KBM-7 (cell line): ENCODE measurements at regions not wholly inside any gene's neighbourhood (a gene's known extent, or its start where the extent isn't known, plus 50 kb on each side); places are given as distances from the start of the nearest gene placed in this dataset.

Experiments
- DNase-seq: peaks from one replicate; pipeline ENCODE4 v3.0.0-alpha.2; 2015
- in situ Hi-C: fragments of 300-500 bp; cut with MboI; formaldehyde crosslinking; loops from 2 replicates; pipeline ENCODE4 v1.14.3; 2020; ENCODE audit warnings: low sequenced_read_pairs, low pct_unique_long_range_greater_than_20kb, mixed read lengths

- DNase-seq, result no peak
- in situ Hi-C loops, result no loop called here
Observed at GRCh38 chr4:57676394-57676793, 566.2 kb upstream of the IGFBP7 start.

GRCh38 chr4:57672846-57673433 is 562.8 kb upstream of the IGFBP7 start:
- no peak for DNase-seq
- in situ Hi-C loops, result no loop called here

DNA sequence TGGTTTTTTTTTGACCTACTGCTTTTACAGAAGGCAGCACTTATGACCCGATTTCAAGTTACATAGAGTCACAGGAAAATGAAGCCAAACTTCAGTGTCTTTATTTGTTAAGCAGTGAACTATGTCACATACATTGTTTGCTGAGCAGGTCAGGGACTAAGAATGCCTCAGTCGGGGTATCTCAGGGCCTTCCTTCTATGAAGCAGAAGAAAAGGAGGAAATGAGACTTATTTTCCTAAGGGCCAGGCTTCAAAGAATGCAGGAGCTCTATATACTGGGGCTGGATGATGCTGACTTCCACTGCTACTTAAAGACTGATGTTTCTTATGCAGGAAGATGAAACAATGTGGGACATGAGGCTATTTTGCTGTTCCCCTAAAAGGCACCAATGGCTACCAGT is 558.4 kb upstream of the IGFBP7 start:
- DNase-seq, result no peak
- in situ Hi-C loops, result no loop called here

- DNase-seq, result no peak
- in situ Hi-C loops, result no loop called here
Observed at GRCh38 chr4:57665806-57666205, 555.6 kb upstream of the IGFBP7 start.

DNA sequence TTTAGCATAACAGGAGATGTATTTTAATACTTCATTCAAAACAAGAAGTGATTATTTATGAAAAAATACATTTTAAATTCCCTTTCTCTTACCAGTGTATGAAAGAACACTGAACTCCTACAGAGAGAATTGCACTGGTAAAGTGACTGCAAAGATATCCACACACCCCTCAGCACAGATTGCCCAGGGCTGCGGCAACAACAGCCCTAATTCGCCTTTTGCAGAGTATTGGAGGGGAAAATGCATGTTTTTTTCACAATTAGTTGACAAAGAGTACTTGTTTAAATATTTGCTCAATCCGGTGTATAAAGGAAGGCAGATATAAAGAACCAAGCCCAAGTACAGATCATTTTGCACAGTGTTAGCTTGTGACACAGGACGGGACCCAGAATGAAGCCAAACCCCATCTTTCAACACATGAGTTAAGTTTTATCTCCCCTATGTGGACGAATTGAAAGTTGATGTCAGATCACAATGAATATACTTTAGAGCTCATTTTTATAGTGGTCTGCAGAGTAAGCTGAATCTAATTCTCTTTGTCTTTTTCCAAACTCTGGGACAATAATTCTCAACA is 551.4 kb upstream of the IGFBP7 start:
- in situ Hi-C loops, result no loop called here
- DNase-seq, result no peak

DNA sequence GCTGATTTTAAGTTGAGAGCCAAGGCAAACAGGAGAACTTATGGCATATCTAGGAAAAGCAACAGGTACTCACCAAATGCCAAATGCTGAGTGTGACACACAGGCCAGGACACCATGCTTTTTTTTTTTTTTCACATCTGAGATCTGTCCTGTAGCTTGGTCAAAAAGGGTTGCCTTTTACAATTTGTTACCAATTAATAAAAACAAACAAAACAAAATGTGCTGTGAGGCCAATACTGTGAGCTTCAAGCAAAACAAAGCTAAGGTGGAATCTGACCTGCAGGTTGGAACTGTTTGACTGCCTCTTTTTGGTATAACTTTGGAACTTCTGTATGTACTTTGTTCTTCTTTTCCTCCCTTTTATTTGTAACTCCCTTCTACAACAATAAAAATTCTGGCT is 548.5 kb upstream of the IGFBP7 start:
- in situ Hi-C loops, result no loop called here
- DNase-seq, result no peak

DNA sequence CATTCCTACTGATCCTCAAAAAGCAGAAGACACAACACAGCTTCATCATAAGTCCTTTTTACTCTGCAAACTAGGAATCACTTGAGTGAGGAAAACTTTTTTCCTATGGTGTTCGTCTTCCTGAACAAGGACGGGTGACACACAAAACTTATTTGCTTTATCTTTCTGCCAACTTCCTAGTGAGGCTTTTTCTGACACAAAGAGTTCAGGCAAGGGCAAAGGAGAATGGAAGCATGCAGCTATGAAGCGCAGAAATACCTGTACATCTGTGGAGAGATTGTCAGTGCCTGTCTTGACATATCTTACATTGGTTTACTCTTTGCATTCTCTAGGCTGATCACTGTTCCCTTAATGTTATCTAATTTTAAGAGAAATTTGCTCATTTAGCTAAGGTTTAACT is 548.0 kb upstream of the IGFBP7 start:
- no peak for DNase-seq
- in situ Hi-C loops, result no loop called here

- no peak for DNase-seq
- in situ Hi-C loops, result no loop called here
Observed at GRCh38 chr4:57655342-57655741, 545.2 kb upstream of the IGFBP7 start.

- in situ Hi-C loops, result no loop called here
- DNase-seq, result no peak
Observed at GRCh38 chr4:57652779-57653178, 542.6 kb upstream of the IGFBP7 start.

DNA sequence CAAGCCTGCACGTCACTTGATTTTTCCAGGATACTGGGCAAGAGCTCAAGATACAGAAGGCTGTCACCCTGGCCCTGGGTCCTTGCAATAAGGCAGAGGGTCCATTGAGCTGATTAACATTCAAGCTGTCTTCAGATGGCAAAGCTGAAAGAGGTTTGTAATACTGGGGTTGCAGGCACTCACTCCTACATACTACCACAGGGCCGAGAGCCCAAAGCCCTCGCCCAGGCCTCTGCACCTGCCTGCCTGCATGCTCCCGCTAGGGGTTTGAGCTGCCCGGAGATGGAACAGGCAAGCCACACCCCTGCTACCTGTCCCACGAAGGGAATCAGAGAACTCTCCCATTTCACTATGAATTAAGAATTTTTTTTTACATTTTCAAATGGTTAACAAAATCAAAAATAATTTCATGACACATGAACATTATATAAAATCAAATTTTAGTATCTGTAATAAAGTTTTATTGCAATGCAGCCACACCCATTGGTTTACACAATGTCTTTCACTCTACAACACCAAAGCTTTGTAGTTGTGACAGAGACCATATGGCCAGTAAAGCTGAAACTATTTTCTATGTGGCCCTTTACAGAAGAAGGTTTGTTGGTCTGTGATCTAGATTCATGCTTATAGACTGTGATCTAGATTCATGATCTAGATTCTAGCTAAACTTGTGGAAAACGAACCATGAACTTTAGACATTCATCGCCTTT is 530.4 kb upstream of the IGFBP7 start:
- no peak for DNase-seq

GRCh38 chr4:57639561-57640382 is 529.6 kb upstream of the IGFBP7 start:
- in situ Hi-C loops, result no loop called here
- DNase-seq, result no peak

More for the DNA sequence above, 530.4 kb upstream of the IGFBP7 start:
- in situ Hi-C loops, result no loop called here

DNA sequence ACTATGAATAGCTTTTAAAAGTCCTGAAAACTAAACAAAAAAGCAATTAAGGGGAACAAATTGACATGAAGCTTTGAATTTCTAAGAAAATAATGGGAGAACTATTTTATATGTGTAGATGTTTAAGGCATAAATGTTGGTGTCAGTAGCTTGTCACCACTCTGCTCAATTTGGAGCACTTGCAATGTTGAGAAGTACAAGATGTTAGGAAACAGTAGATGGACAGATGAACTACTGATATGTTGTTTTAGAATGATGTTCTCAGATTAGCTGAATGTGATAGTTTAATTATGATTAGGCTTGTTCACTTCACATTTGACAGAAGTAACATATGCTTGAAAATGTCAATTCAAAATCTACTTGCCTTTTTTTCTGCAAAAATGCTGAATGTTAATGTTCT is 525.7 kb upstream of the IGFBP7 start:
- in situ Hi-C loops, result no loop called here
- DNase-seq, result no peak

GRCh38 chr4:57633212-57633859 is 523.2 kb upstream of the IGFBP7 start:
- in situ Hi-C loops, result no loop called here
- DNase-seq, result no peak

GRCh38 chr4:57632564-57632963 is 522.4 kb upstream of the IGFBP7 start:
- no peak for DNase-seq
- in situ Hi-C loops, result no loop called here

DNA sequence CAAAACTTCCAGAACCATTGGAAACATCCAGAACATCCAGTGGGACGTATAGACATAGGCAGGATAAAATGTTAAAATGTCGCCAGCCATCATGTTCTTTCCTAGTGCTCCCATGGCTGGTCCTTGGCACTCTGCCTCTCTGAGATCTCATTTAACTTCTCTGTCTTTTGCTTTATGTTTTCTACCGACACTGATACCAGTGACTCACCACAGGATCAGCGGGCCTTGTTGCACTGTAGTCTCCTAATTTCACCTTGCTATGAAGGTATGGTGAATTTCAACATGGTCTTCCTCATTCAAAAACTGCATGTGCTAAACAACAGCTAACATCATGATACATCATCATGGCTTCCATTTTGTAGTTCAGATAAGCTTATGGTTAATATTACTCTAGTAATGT is 521.0 kb upstream of the IGFBP7 start:
- in situ Hi-C loops, result no loop called here
- no peak for DNase-seq

DNA sequence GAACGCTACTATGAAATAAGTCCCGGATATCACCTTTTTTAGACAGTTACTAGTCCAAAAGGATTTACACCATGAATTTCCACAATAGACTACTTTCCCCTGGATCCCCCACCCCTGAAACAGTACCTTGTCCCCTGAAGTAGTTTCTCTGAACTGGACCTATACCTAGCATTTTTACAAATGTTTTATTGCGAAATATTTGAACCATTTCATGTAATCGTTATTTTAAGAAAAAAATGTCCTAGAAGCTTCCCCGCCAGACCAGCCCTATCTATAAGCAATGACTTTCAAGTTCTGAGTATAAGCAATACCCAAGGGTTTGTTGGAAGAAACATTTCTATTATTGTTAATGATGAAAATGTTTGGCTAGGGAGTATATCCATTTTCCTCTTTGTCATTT is 517.8 kb upstream of the IGFBP7 start:
- in situ Hi-C loops, result no loop called here
- DNase-seq, result no peak

GRCh38 chr4:57614257-57614932 is 504.2 kb upstream of the IGFBP7 start:
- in situ Hi-C loops, result no loop called here

DNA sequence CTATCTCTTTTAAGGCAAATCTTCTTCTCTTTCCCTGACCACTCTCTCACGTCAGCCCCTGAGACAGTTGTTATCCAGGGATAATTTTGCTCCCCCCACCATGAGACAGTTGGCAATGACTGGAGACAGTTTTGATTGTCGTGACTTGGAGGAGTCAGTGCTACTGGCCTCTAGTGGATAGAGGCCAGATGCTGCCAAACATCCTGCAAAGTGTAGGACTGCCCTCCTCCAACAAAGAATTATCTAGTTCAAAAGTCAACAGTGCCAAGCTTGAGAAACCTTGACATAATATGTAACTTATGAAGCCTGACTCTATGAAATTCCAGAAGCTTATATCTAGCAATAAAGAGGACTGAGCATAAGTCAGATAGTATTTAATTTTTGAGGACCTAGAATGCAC is 502.1 kb upstream of the IGFBP7 start:
- in situ Hi-C loops, result no loop called here

More at GRCh38 chr4:57614257-57614932, 504.2 kb upstream of the IGFBP7 start:
- DNase-seq, result no peak

GRCh38 chr4:57607566-57608180 is 497.5 kb upstream of the IGFBP7 start:
- no peak for DNase-seq
- in situ Hi-C loops, result no loop called here

More for the DNA sequence above, 502.1 kb upstream of the IGFBP7 start:
- DNase-seq, result no peak
